GM12891 (cell line): ENCODE measurements at regions not wholly inside any gene's neighbourhood (a gene's known extent, or its start where the extent isn't known, plus 50 kb on each side); places are given as distances from the start of the nearest gene placed in this dataset.

Source experiments
- PAX5 ChIP-seq: IDR thresholded peaks from 2 replicates; pipeline ENCODE4 v1.6.1; 2011; ENCODE audit warnings: low read length, moderate library complexity, mild to moderate bottlenecking; ENCODE audit not compliant: insufficient read depth, severe bottlenecking
- POLR2A ChIP-seq: IDR thresholded peaks from 2 replicates; pipeline ENCODE4 v1.6.1; 2011; ENCODE audit warnings: low read depth, low read length, control low read depth
- POLR2AphosphoS5 ChIP-seq: IDR thresholded peaks from 2 replicates; pipeline ENCODE4 v1.6.1; 2011; ENCODE audit warnings: low read depth, low read length, control low read depth
- SPI1 ChIP-seq: IDR thresholded peaks from 2 replicates; pipeline ENCODE4 v1.6.1; 2011; ENCODE audit warnings: low read depth, low read length, control low read depth
- TAF1 ChIP-seq: IDR thresholded peaks from 2 replicates; pipeline ENCODE4 v1.6.1; 2011; ENCODE audit warnings: low read depth, low read length, control low read depth

GRCh38 chr5:121006217-121006616, 542.1 kb downstream of the PRR16 start:
- TF ChIP-seq POLR2AphosphoS5 = no peak
- TF ChIP-seq POLR2A = no peak
- no peak for TF ChIP-seq TAF1
- no peak for TF ChIP-seq PAX5
- TF ChIP-seq SPI1 = no peak
